IMR-90 (cell line): ENCODE measurements at regions not wholly inside any gene's neighbourhood (a gene's known extent, or its start where the extent isn't known, plus 50 kb on each side); places are given as distances from the start of the nearest gene placed in this dataset.

ENCODE experiments used
- ATAC-seq: fragments of 200-7000 bp; cut with Tn5 transposase; 2 replicates; pipeline ENCODE4 v1.9.1; 2020; ENCODE audit warnings: low read depth, mild to moderate bottlenecking, moderate library complexity
- BruUV-seq: library from RNA; stranded (reverse); fragments of 400-500 nt; replicated peaks from 2 replicates; lab custom pipeline; 2021; lab: Mats Ljungman, UMichigan
- CTCF ChIA-PET: fragments of 300-600 bp; formaldehyde crosslinking; extraction: SDS; loops from one replicate; lab custom pipeline; 2021; ENCODE audit warnings: antibody characterized with exemption; lab: Yijun Ruan, JAX
- POLR2A ChIA-PET: fragments of 300-600 bp; sonication (Branson Sonifier 250); formaldehyde crosslinking; loops from one replicate; lab custom pipeline; 2022; ENCODE audit warnings: antibody characterized with exemption; ENCODE audit not compliant: unreplicated experiment; lab: Charles Lee
- DNase-seq: peaks from one replicate; pipeline ENCODE4 v3.0.0; 2013
- H2AFZ ChIP-seq: replicated peaks from 2 replicates; pipeline ENCODE3; 2013; ENCODE audit warnings: low read length, mild to moderate bottlenecking; ENCODE audit not compliant: poor library complexity
- H2AK5ac ChIP-seq: 2 replicates; pipeline ENCODE4 v1.6.1; 2013; ENCODE audit warnings: low read depth, low read length, inconsistent platforms
- H2AK9ac ChIP-seq: replicated peaks from 2 replicates; pipeline ENCODE3; 2013; ENCODE audit warnings: mild to moderate bottlenecking, low read depth, low read length, moderate library complexity; ENCODE audit not compliant: poor library complexity
- H2BK120ac ChIP-seq: 2 replicates; pipeline ENCODE4 v1.6.1; 2013; ENCODE audit warnings: low read depth, low read length, inconsistent platforms
- H2BK15ac ChIP-seq: 3 replicates; pipeline ENCODE4 v1.6.1; 2013; ENCODE audit warnings: low read depth, low read length, inconsistent platforms
- H2BK20ac ChIP-seq: 2 replicates; pipeline ENCODE4 v1.6.1; 2013; ENCODE audit warnings: low read depth, mild to moderate bottlenecking, inconsistent platforms, low read length, moderate library complexity
- H2BK5ac ChIP-seq: 2 replicates; pipeline ENCODE4 v1.6.1; 2013; ENCODE audit warnings: mild to moderate bottlenecking, low read depth, low read length, inconsistent platforms; ENCODE audit not compliant: poor library complexity, severe bottlenecking
- H3K14ac ChIP-seq: replicated peaks from 2 replicates; pipeline ENCODE4 v1.6.1; 2013; ENCODE audit warnings: low read depth, low read length, inconsistent platforms
- H3K18ac ChIP-seq: 2 replicates; pipeline ENCODE4 v1.6.1; 2013; ENCODE audit warnings: low read depth, low read length, control low read depth
- H3K23ac ChIP-seq: 2 replicates; pipeline ENCODE4 v1.6.1; 2013; ENCODE audit warnings: low read depth, low read length, inconsistent platforms
- H3K27ac ChIP-seq: 2 replicates; pipeline ENCODE4 v1.5.1; 2013; ENCODE audit warnings: mild to moderate bottlenecking, control low read depth, low read length; ENCODE audit not compliant: insufficient read depth
- H3K27me3 ChIP-seq: 2 replicates; pipeline ENCODE4 v1.6.1; 2013; ENCODE audit warnings: low read length; ENCODE audit not compliant: control insufficient read depth, insufficient read depth
- H3K36me3 ChIP-seq: 2 replicates; pipeline ENCODE4 v1.6.1; 2013; ENCODE audit warnings: low read length, mixed read lengths; ENCODE audit not compliant: control insufficient read depth, insufficient read depth
- H3K4ac ChIP-seq: 2 replicates; pipeline ENCODE4 v1.6.1; 2013; ENCODE audit warnings: low read depth, low read length, inconsistent platforms
- H3K4me1 ChIP-seq: 2 replicates; pipeline ENCODE4 v1.6.1; 2013; ENCODE audit warnings: low read length, mixed read lengths; ENCODE audit not compliant: control insufficient read depth, insufficient read depth
- H3K4me2 ChIP-seq: 2 replicates; pipeline ENCODE4 v1.6.1; 2013; ENCODE audit warnings: low read depth, mild to moderate bottlenecking, control low read depth, low read length, moderate library complexity
- H3K4me3 ChIP-seq: 2 replicates; pipeline ENCODE4 v1.5.1; 2013; ENCODE audit warnings: low read depth, mild to moderate bottlenecking, control low read depth, low read length, moderate library complexity; ENCODE audit not compliant: insufficient read depth
- H3K56ac ChIP-seq: 2 replicates; pipeline ENCODE4 v1.6.1; 2013; ENCODE audit warnings: low read length, inconsistent platforms; ENCODE audit not compliant: insufficient read depth; ENCODE audit errors: extremely low read depth
- H3K79me1 ChIP-seq, 2 experiments: 2 replicates each; pipeline ENCODE4 v1.6.1; 2013; ENCODE audit warnings: low read length in 2 of 2, inconsistent platforms in 1 of 2, low read depth in 1 of 2
- H3K9ac ChIP-seq: 2 replicates; pipeline ENCODE4 v1.6.1; 2013; ENCODE audit warnings: low read depth, low read length, control low read depth
- H3K9me1 ChIP-seq: 2 replicates; pipeline ENCODE4 v1.6.1; 2013; ENCODE audit warnings: low read length, inconsistent platforms; ENCODE audit not compliant: insufficient read depth
- H3K9me3 ChIP-seq: 2 replicates; pipeline ENCODE4 v1.6.1; 2013; ENCODE audit warnings: low read length; ENCODE audit not compliant: control insufficient read depth, insufficient read depth
- H4K20me1 ChIP-seq: 2 replicates; pipeline ENCODE4 v1.6.1; 2013; ENCODE audit warnings: low read length, inconsistent platforms; ENCODE audit not compliant: insufficient read depth
- H4K5ac ChIP-seq: 2 replicates; pipeline ENCODE4 v1.6.1; 2013; ENCODE audit warnings: mild to moderate bottlenecking, low read depth, low read length, control low read depth
- H4K8ac ChIP-seq, 2 experiments: 2 replicates each; pipeline ENCODE4 v1.6.1; 2013; ENCODE audit warnings: low read depth in 2 of 2, low read length in 2 of 2, control low read depth in 1 of 2, inconsistent platforms in 1 of 2
- H4K91ac ChIP-seq: 2 replicates; pipeline ENCODE4 v1.6.1; 2013; ENCODE audit warnings: low read depth, low read length, inconsistent platforms; ENCODE audit not compliant: insufficient read depth
- BHLHE40 ChIP-seq: fragments of 150-350 bp; IDR thresholded peaks from 2 replicates; pipeline ENCODE4 v1.6.1; 2016; ENCODE audit warnings: mild to moderate bottlenecking, low read depth, low read length
- CEBPB ChIP-seq: IDR thresholded peaks from 2 replicates; pipeline ENCODE4 v1.6.1; 2012; ENCODE audit warnings: low read depth, low read length, improper control_type of control experiment
- CTCF ChIP-seq: conservative IDR thresholded peaks from 2 replicates; pipeline ENCODE4 v1.5.1; 2012; ENCODE audit warnings: mild to moderate bottlenecking, low read depth, low read length, improper control_type of control experiment
- FOS ChIP-seq: fragments of 150-350 bp; IDR thresholded peaks from 2 replicates; pipeline ENCODE4 v1.6.1; 2016; ENCODE audit warnings: low read depth, low read length
- MAFK ChIP-seq: IDR thresholded peaks from 2 replicates; pipeline ENCODE4 v1.6.1; 2012; ENCODE audit warnings: low read depth, low read length, improper control_type of control experiment
- MAZ ChIP-seq: IDR thresholded peaks from 2 replicates; pipeline ENCODE4 v1.6.1; 2012; ENCODE audit warnings: low read depth, mild to moderate bottlenecking, low read length, improper control_type of control experiment, moderate library complexity, borderline replicate concordance
- MXI1 ChIP-seq: IDR thresholded peaks from 2 replicates; pipeline ENCODE4 v1.6.1; 2012; ENCODE audit warnings: low read depth, mild to moderate bottlenecking, low read length, moderate library complexity, borderline replicate concordance
- NFE2L2 ChIP-seq: fragments of 150-350 bp; IDR thresholded peaks from 2 replicates; pipeline ENCODE4 v1.6.1; 2016; ENCODE audit warnings: low read depth, mild to moderate bottlenecking, low read length
- POLR2A ChIP-seq: IDR thresholded peaks from 2 replicates; pipeline ENCODE4 v1.6.1; 2012; ENCODE audit warnings: mild to moderate bottlenecking, low read depth, low read length
- RAD21 ChIP-seq: IDR thresholded peaks from 2 replicates; pipeline ENCODE4 v1.6.1; 2012; ENCODE audit warnings: low read length, improper control_type of control experiment
- RFX5 ChIP-seq: IDR thresholded peaks from 2 replicates; pipeline ENCODE4 v1.8.0; 2012; ENCODE audit warnings: low read depth, mild to moderate bottlenecking, low read length, moderate library complexity
- SMC3 ChIP-seq: fragments of 150-350 bp; IDR thresholded peaks from 2 replicates; pipeline ENCODE4 v1.6.1; 2016; ENCODE audit warnings: low read depth, mild to moderate bottlenecking, antibody characterized with exemption, low read length, moderate library complexity
- USF2 ChIP-seq: fragments of 150-350 bp; IDR thresholded peaks from 2 replicates; pipeline ENCODE4 v1.6.1; 2017; ENCODE audit warnings: mild to moderate bottlenecking, antibody characterized with exemption, low read length, low read depth
- WGBS, 2 experiments: methylation state at CpG; one replicate each; pipeline versions ENCODE4 v1.1.5 to v1.1.7; 2013; ENCODE audit warnings: missing lambda C conversion rate in 2 of 2; ENCODE audit not compliant: insufficient read length in 1 of 2; ENCODE audit errors: extremely low coverage in 2 of 2; 5-methylcytosine and 5-hydroxymethylcytosine counted together
- dilution Hi-C: fragments of 300-500 bp; cut with HindIII; formaldehyde crosslinking; loops from one replicate; pipeline ENCODE4 v1.14.3; 2018; ENCODE audit warnings: low sequenced_read_pairs; ENCODE audit not compliant: unreplicated experiment
- in situ Hi-C: fragments of 300-500 bp; cut with MboI; formaldehyde crosslinking; loops from 3 replicates; pipeline ENCODE4 v1.14.3; 2019; ENCODE audit warnings: low sequenced_read_pairs, inconsistent platforms, mixed read lengths
- intact Hi-C: fragments of 100-400 bp; cut with micrococcal nuclease; formaldehyde crosslinking; loops from 2 replicates; pipeline ENCODE4 v1.10.0; 2022

- Histone ChIP-seq H3K79me1 (no peaks in the 10 kb centered on the region), H3K9ac (no peak overlapping the region), H2BK20ac (no peak overlapping the region), H2AK9ac (no peak overlapping the region), H2BK120ac (no peak overlapping the region), H4K8ac (no peak overlapping the region), H2AK5ac (no peak overlapping the region), H4K20me1 (no peaks in the 10 kb centered on the region), H3K9me3 (0 out of 2 replicates have a peak, but pooled peaks cover 2% of the 10 kb centered on the region), H3K4ac (no peak overlapping the region), H3K4me3 (no peak overlapping the region), H3K36me3 (no peaks in the 10 kb centered on the region), H2AFZ (no peak overlapping the region), H3K14ac (no peak overlapping the region), H3K27ac (no peak overlapping the region), H2BK5ac (no peak overlapping the region), H3K9me1 (no peaks in the 10 kb centered on the region), H3K4me2 (no peak overlapping the region), H3K4me1 (no peaks in the 10 kb centered on the region), H3K27me3 (no peaks in the 10 kb centered on the region), H3K18ac (no peak overlapping the region), H4K91ac (no peak overlapping the region), H2BK15ac (no peak overlapping the region), H4K5ac (no peak overlapping the region), H3K23ac (no peak overlapping the region), H3K56ac (no peak overlapping the region)
- ATAC-seq (no peak), DNase-seq (no peak)
- 53% methylated on average over 5 of the region's 5 CpGs; no CpG with 5 or more reads in 1 of the 2 experiments for WGBS, 2 experiments
- in situ Hi-C loops (no loop called here), intact Hi-C loops (no loop called here), dilution Hi-C loops (no loop called here)
- ChIA-PET POLR2A (no interaction called here), CTCF (no interaction called here)
- TF ChIP-seq MAFK (no peak), POLR2A (no peak), SMC3 (no peak), NFE2L2 (no peak), BHLHE40 (no peak), RAD21 (no peak), MAZ (no peak), CTCF (no peak), MXI1 (no peak), RFX5 (no peak), USF2 (no peak), CEBPB (no peak), FOS (no peak)
- no TSS peak for BruUV-seq
Observed at GRCh38 chr5:66494437-66494836, 101.8 kb upstream of the MAST4 start.
